CD4-positive, alpha-beta T cell treated with Interleukin-12 subunit alpha and Interleukin-12 subunit beta, for 1 hour (primary cell): ENCODE measurements at regions not wholly inside any gene's neighbourhood (a gene's known extent, or its start where the extent isn't known, plus 50 kb on each side); places are given as distances from the start of the nearest gene placed in this dataset.

Source experiments
- DNase-seq: peaks from one replicate; pipeline ENCODE4 v3.0.0-alpha.2; 2020

DNA sequence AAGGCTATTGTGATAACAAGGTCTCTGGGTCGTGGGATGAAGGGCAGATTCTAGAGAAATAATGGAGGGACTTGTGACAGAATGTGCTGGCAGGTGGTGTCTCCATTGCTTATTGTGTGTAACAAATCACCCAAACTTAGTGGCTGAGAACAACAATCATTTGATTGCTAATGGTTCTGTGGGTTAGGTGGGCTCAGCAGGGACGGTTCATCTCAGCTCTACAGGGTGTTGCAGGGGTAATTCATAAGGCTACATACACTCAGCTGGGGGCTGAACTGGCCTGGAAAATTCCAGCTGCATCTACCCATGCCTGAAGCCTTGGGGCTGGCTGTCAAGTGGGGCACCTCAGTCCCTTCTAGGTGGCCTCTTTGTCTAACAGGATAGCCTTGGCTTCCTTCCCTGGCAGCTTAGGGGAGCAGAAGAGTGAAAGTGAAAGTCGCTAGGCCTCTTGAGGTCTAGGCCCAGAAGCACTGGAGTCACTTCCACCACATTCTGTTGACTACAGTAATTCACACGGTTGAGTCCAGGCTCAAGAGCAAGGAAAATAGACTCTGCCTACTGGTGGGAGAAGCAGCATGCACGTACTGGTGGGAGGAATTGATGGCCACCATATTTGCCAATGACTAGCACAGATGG is 308.9 kb downstream of the MN1 start:
- DNase-seq: no peak

DNA sequence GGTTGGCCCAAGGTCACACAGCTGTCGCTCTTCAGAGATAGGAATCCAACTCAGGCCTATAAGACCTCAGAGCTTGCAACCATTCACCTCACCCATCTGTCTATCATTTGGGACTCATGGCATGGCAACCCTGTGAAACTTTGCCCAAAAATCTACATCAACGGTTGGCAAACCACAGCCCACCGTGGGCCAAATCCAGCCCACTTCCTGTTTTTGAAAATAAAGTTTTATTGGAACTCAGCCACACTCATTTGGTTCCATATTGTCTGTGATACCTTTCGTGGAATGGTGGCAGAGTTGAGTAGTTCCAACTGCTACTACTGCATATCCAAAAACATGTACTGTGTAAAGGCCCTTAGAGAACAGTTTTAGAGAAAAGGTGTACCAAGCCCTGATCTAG is 307.8 kb downstream of the MN1 start:
- DNase-seq: no peak

DNA sequence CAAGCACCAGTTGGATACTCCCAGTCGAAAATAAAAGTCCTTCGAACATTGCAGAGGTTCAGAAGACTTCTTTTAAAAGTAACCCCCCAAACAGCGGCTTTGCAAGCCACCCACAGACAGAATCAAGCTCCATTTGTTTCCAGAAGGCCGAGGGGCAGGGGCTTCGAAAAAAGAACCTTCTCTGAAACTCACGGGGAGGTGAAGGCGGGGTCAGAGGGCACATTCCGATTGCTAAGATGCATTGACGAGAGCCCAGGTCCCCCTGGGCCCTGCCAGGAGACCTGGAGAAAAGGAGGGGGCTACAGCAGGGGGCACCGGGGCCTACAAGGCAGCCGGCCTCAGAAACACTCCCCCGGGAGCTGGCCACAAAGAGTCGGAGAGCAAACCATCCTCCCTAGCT is 306.8 kb downstream of the MN1 start:
- DNase-seq: no peak

DNA sequence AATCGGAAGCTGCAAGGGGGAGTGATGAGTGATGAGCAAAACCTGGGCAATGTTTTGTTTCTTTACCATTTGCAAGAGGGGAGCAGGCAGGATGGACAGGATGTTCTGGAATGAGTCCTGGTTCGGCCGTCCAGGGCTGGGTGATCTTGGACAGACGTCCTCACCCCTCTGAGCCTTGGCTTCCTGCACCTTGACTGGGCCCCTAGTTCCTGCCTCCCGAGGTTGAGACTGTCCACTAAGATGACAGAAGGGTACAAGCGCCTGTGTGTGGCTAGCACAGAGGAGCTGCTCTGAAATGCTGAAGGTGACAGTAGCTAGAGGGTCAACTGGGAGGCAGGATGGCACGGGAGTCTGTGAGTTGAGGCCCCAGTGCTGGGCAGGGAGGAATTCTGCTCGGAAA is 306.2 kb downstream of the MN1 start:
- no peak for DNase-seq

DNA sequence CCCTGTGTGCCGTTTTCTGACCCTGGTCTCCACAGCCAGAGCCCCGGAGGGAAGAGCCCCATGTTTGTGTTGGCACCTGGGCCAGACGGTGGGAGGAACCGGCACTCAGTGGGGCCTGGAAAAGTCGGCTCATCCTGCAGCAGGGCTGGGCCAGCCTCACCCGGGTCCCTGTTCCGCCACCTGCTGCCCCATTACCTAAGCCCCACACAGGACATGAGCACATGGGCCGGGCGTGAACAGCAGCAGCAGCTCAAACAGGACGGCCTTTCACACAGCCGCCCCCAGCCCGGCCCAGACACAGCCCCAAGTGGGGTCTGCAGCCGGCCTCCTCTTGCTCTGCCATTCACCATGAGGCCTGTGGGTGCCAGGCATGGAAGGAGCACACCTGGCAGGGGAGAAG is 302.4 kb downstream of the MN1 start:
- DNase-seq: no peak

DNA sequence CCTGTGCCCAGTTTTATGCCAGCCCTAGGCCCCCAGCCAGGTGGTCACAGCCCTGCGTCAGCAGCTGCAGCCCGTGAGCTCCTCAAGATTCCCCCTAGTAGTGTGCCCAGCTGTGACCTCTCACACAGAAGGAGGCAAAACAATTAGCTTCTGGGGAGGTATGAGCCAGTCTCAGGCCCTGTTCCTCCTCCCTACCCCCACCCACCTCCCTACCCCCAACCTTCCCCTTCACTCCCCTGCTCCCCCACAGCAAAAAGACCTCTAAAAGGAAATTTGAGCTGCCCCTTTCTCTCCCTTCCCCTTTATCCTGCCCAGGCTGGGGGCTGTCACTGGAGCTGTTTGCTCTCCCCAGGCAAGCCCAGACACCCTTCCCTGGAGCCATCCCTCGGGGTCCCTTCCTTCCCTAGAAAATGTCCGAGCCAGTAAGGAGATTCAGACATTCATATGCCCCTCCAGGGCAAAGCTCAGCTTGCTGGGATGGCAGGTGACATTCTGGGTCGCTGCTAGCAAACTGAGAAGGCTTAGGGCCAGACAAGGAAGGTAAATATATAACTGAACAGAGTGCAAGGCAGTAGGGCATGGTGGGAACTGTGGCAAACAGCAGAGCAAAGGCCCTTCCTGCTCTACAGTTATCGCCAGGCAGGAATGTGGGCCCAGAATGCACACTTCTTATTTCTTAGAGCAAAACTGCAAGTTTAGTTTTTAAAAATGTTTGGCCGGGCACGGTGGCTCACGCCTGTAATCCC is 300.2 kb downstream of the MN1 start:
- DNase-seq: no peak

DNA sequence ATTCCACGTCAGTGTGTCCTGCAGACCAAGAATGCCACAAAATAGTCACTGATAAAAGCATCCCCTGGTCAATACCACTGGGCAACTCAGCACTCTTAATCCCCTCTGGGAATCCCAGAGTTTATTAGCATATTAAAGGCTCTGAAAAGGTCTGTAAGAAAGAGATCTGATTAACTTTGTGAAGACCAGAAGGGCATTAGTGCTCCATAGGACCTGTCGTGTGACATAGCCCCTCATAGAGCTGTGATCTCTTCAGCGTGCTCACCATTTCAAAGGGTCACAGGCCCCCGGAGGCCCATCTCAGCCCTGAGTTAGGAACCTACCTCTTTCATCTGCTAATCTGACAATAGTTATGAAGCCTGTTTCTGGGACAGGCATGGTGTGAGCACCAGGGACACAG is 299.2 kb downstream of the MN1 start:
- DNase-seq: no peak

DNA sequence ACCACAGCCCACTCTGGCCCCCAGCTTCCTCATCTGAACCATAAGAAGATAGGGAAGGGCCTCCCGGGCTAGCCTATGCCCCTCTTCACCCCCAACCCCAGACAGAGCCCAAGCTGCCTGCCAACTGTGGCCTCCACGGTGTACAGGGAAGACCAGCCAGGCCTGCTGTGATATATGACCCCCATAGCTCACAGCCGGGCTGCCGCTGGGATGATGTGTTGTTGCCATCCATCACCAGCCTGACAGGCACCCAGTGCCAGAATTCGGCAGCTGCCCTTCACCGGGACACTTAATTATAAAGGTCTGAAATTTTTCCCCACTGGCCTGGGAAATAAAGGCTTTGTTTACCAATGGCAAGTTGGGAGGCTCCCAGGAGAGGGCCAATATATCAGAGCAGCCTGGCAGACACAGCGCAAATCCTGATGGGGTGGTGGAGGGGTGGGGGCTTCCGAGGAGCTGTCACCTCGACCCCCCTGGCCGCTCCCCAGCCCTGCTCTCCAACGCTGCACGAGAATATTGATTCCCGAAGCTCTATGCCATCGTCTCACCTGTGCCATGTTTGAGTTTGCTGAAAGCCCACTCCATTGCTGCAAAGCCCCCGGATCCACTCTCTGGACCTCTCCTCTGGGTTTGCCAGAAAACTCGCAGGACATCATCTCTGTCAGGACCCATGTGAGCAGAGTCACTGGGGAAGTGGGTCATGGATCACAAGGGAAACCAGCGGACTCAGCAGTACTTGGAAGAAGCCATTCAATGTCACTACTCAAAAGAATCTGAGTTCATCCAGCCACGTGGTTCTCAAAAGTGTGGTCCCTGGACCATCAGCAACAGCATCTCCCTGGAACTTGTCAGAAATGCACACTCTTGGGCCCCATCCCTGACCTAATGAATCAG is 296.9 kb downstream of the MN1 start:
- no peak for DNase-seq

DNA sequence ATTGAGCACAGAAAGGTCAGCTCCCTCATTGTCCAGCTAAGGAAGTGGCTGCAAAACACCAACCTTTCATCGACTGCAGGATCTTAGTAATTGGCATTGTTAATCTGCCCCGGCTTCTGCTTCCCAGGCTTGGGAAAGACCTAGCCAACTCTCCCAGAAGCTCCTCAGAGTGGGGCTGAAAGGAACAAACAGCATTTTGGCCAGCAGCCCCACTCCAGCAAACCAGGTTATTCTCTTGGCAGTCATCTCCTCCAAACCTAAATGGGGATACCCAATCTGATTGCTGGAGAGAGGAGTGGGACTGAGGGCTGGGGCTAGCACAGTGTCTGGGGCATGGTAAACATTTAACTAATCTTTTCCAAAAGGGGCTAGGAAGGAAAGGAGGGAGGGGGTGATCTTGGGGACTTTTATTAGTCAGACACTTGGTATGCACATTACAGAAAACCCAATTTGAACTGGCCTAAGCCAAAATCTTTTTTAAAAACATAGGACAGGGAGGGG is 294.4 kb downstream of the MN1 start:
- no peak for DNase-seq

DNA sequence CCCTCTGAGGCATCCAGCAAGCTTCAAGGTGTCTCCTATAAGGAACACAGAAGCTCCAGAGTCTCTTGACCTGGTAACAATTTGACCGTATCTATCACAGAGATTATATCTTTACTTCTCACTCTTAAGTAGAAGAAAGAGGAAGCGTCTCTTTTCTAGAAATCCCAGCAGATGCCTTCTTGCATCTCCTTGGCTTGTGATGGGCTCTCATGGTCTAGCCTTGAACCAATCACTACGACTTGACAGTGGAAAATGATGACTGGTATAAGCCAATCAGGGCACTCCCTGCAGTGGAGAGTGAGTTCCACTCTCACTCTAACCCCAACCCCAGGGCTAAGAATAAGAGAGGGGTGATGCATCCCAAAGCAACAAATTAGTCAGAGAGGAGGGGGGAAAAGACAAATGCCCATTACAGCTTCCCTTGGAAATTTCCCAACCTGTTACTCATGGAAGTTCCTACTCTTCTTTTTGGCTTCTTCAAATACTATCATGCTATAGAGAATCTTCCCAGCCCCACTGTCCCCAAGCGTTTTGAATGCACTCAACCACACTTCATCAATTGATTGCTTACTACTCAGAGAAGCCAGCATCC is 293.5 kb downstream of the MN1 start:
- no peak for DNase-seq

DNA sequence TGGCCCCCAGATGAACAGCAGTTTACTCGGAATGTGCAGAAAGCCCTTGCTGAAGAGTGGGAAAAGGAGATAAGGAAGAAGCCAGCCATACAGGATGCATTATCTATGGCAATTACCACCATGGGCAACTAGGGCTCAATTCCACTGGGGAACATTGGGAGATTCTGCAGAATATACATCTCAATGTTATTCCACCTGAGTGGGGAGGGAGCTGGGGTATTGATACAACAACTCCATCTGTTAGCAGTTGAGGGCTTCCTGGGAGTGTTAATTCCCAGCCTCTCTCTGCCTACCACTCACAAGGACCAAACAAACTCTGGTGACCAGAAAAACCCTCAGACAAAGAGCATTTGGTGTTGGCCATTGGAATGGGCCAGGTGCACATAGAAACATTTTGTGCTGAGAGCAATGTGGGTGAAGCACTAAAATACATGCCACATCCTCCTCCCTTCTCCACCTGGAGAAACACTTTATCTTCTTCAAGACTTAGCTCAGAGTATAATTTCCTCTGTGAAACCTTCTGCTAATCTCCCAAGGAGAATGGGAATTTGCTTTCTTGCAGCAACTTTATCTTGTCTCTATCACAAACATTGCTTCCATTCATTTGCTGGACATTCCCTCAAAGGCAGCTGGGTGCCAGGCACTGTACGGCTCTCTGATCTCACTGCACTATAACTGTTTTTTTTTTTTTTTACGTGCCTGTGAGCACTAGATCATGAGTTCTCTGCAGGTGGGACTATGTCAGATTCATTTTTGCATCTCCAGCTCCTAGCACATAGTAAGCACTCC is 292.2 kb downstream of the MN1 start:
- no peak for DNase-seq

DNA sequence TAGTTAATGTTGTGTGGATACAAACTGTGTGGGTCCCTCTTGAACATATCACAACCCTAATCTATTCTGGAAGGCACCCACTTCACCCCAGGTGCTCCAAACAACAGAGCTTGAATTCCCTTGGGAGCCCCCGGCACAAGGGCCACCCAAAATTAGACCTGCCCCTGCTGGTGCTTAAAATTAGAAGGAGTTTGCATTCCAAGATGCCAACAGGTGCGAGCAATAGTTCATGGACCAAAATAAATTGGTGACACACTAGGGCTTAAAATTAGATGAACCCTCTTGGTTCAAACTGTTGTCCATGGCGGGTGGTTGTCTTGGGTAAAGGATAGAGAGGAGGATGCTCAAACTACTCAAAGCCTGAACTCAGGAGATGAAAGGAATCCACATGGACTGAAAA is 291.5 kb downstream of the MN1 start:
- DNase-seq: no peak

DNA sequence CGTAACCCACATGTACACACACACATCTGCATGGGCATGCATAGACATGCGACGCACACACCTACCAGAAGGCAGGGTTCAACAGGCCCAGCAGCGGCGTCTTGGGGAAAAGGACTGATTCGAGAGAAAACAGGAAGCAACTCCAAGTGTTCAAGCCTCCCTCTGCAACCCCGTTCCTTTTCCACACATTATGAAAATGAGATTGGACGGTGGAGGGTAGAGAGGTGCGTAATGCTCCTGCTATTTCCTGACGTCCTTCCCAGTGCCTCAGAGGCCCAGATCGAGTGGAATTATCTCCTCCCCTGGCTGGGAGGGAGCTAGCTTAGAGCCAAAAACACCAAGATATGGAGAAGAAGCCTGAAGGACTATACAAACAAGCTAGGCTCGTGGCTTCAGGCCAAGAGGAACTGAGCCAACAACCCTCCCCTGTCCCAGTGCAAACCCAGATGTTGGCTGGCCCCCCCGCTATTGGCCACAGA is 289.2 kb downstream of the MN1 start:
- DNase-seq: no peak

DNA sequence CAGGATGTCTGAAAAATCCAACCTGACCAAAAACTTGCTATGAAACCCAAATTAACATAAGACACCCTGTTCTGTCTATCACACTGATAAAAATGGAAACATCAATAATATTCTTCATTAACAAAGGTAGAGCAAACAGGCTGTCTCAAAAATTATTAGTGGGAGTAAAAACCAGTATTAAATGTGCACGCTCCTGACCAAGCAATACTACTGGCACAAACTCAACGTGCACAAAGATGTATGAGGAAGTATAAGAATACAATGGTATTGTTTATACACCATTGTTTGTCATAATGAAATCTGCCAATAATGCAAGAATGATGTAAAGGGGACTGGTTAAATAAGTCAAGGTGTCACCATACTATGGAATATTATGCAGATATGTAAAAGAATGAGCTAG is 288.5 kb downstream of the MN1 start:
- DNase-seq: no peak

DNA sequence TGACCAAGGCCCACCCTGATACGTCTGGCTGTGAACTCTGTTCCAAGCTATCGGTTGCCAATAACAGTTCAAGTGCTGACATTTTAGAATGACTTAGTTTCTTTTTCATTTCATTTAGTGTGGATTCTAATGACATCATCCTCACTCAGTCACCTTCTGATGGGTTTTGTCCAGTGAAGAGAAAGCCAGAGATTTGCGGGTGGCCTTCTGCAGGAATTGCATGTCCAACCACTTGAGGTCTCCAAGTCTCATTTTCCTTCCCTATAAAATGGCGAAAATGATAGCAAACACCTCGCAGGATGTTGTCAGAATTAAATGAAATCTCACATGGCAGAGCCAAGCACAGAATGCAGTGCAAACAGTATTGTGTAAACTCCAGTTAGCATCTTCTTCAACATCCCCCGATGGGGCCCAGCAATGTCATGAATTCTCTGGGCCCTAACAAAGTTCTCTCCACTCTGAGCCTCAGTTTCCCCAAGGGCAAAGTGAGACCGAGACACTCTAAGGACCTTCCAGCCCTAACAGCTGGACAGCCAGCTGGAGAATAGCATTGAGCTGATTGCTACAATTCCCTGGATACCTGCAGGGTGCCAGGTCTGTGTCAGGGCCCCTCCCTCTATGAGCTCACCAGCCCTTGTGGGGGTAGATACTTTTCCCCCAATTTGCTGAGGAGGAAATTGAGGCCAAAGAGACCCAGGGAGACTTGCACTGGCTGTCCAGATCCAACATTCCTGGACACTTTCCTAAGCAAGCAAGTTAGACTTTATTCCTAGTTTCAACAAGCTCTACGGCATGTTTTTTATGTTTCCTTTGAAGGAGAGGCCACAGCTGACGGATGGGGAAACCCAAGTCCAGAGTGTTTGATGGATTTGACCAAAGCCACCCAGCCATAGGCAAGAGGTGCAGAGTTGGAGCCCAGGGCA is 286.7 kb downstream of the MN1 start:
- DNase-seq: no peak

DNA sequence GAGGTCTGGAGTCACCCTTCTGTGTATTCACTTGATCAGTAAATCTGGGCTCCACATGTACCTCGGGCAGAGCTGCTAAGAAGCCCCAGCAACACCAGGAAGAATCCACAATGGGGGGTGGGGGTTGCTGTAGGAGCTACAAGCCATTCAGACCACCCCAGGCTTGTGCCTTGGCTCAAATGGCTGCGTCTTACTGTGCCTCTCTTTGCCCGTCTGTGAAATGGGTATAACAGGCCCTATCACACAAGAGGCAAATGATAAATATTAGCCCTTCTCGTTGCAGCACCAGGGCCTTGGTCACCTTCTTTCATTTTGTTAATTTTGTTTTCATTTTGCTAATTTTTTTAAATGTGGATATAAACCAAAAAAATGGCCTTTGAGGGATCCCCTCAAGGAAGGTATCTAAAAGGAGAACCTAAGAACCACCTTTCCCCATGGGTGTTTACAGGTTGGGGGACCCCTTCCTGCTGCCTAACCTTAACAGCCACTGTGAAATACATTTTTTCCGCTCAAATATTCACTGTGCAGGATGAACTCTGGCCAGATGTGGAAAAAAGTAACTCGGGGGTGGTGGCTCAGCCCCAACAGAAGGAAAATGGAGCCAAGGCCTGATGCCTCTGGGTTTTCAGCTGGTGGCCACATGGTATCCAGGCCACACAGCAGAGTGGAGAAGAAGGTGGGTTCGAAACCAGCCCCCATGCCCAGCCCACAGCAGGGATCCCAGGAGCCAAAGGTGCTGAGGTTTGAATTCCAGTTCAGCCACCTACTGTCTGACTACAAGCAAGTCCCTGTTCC is 284.0 kb downstream of the MN1 start:
- no peak for DNase-seq

DNA sequence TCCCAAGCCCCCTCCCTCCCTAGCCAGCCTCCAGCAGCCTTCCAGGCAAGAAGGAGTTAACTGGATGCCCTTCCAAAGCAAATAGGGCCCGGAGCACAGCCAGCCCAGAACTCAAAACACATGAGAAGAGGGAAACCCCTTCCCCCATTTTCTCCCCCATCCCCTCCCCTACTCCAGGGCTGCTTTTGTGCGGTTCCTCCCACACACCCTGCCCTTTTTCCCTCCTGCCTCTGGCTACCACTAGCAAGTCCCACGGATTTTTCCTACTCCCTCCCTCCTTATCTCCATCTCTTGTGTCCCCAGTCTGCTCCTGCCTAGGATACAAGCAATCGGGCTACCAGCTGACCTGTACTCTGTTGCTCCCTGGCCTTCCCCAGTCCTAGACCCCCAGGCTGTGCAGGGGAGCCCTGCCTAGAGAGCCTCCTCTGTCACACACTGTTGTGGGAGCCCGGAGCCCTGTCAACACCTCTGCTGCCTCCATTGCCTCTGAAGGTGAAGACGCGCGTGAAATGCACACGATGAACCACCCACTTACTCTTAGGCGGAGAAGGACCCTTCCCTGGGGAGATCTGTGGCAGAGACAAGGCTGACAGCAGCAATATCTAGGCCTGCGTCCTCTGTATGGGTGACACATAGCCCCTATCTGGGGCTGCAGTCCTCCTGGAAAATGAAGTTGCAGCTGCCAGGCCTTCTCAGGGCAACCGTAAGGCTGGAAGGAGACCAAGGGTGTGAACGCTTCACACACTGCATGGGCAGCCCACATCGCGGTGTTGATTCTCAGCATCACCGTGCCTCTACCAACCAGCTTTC is 282.8 kb downstream of the MN1 start:
- no peak for DNase-seq

DNA sequence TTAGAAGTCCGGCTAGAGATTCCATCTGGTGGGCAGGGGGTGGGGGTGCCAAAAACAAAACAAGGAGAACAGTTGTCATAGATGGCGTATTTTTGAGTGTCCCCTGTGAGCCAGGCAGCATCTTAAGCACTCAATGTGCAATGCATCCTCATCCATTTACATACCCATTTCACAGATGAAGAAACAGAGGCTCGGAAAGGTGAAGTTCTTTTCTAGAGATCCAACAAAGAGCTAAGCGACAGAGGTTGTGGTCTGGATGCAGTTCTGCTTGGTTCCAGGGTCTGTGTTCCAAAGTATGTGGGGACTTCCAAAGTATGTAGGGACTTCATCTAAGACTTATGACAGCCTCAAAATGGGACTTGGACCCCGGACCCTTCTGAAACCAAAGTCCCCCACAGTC is 277.8 kb downstream of the MN1 start:
- DNase-seq: no peak

DNA sequence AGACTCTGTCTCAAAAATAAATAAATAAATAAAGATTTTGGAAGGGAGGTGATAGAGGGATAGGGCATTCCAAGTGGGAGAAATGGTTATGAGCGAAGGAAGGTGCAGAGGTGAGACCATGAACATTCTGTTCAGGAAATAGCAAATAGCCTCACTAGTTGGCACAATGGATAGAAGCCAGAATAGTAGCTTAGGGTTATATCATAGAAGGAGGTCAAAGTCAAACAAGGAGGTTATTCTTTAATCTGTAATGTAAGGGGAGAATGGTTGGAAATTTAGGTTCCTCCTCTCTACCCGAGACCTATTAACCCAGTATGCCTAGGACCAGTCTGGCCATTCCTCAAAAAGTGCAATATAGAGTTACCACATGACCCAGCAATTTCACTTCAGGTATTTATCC is 275.8 kb downstream of the MN1 start:
- no peak for DNase-seq
